PFSK-1 (cell line): ENCODE measurements at regions not wholly inside any gene's neighbourhood (a gene's known extent, or its start where the extent isn't known, plus 50 kb on each side); places are given as distances from the start of the nearest gene placed in this dataset.

Source experiments
- POLR2AphosphoS5 ChIP-seq: IDR thresholded peaks from 2 replicates; pipeline ENCODE4 v1.6.1; 2012; ENCODE audit warnings: low read depth, mild to moderate bottlenecking, control low read depth, low read length, moderate library complexity
- SIN3A ChIP-seq: IDR thresholded peaks from 2 replicates; pipeline ENCODE4 v1.6.1; 2012; ENCODE audit warnings: mild to moderate bottlenecking, low read length, moderate library complexity, borderline replicate concordance; ENCODE audit not compliant: insufficient read depth
- TAF1 ChIP-seq: IDR thresholded peaks from 2 replicates; pipeline ENCODE4 v1.6.1; 2012; ENCODE audit warnings: low read length, control low read depth, borderline replicate concordance; ENCODE audit not compliant: insufficient read depth

GRCh38 chr11:92789761-92790160 lies 179.7 kb upstream of the MTNR1B start:
- no peak for TF ChIP-seq POLR2AphosphoS5
- TF ChIP-seq TAF1, result no peak
- no peak for TF ChIP-seq SIN3A
